Liver (tissue), 7 donors: ENCODE measurements at regions not wholly inside any gene's neighbourhood (a gene's known extent, or its start where the extent isn't known, plus 50 kb on each side); places are given as distances from the start of the nearest gene placed in this dataset.

Experiments used
- DNase-seq: peaks from one replicate; pipeline ENCODE4 v3.0.0-alpha.2; 2017; ENCODE audit warnings: low spot score
- H3K27ac ChIP-seq, 2 donors: one replicate each; pipeline ENCODE4 v1.7.0; 2013; ENCODE audit warnings: inconsistent platforms in 2 of 2, low read length in 2 of 2, control low read depth in 1 of 2, low read depth in 1 of 2, mild to moderate bottlenecking in 1 of 2
- H3K27me3 ChIP-seq, 4 donors: one replicate each; pipeline versions ENCODE4 v1.6.1 to v1.7.0; 2013; ENCODE audit warnings: low read length in 3 of 4, inconsistent platforms in 1 of 4, mild to moderate bottlenecking in 1 of 4, moderate library complexity in 1 of 4; ENCODE audit not compliant: control insufficient read depth in 4 of 4, insufficient read depth in 4 of 4
- H3K36me3 ChIP-seq, 4 donors: one replicate each; pipeline versions ENCODE4 v1.6.1 to v1.7.0; 2013; ENCODE audit warnings: low read length in 3 of 4, mild to moderate bottlenecking in 3 of 4, low read depth in 1 of 4, moderate library complexity in 1 of 4; ENCODE audit not compliant: control insufficient read depth in 4 of 4, insufficient read depth in 3 of 4
- H3K4me1 ChIP-seq, 4 donors: one replicate each; pipeline versions ENCODE4 v1.6.1 to v1.7.0; 2013; ENCODE audit warnings: low read length in 3 of 4, mild to moderate bottlenecking in 3 of 4, moderate library complexity in 1 of 4; ENCODE audit not compliant: control insufficient read depth in 4 of 4, insufficient read depth in 4 of 4
- H3K4me3 ChIP-seq, 3 donors: one replicate each; pipeline versions ENCODE4 v1.6.1 to v1.7.0; 2013; ENCODE audit warnings: low read length in 3 of 3, control low read depth in 1 of 3, low read depth in 1 of 3, mild to moderate bottlenecking in 1 of 3
- H3K9ac ChIP-seq, 2 donors: one replicate each; pipeline ENCODE4 v1.7.0; 2013; ENCODE audit warnings: low read length in 2 of 2, mild to moderate bottlenecking in 2 of 2, moderate library complexity in 2 of 2, control low read depth in 1 of 2, low read depth in 1 of 2
- H3K9me3 ChIP-seq, 4 donors: one replicate each; pipeline versions ENCODE4 v1.6.1 to v1.7.0; 2013; ENCODE audit warnings: low read length in 3 of 4; ENCODE audit not compliant: control insufficient read depth in 4 of 4
- ATF3 ChIP-seq: IDR thresholded peaks from 2 replicates; pipeline ENCODE4 v1.6.1; 2016; ENCODE audit warnings: antibody characterized with exemption
- EGR1 ChIP-seq, 2 donors: IDR thresholded peaks; 2 replicates each; pipeline ENCODE4 v1.6.1; 2016 to 2018; ENCODE audit warnings: antibody characterized with exemption in 2 of 2, low read depth in 2 of 2
- FOXA1 ChIP-seq: IDR thresholded peaks from 2 replicates; pipeline ENCODE4 v1.6.1; 2016; ENCODE audit warnings: antibody characterized with exemption
- FOXA2 ChIP-seq: IDR thresholded peaks from 2 replicates; pipeline ENCODE4 v1.6.1; 2016; ENCODE audit warnings: antibody characterized with exemption
- GABPA ChIP-seq, 2 donors: IDR thresholded peaks in 1 of 2; conservative IDR thresholded peaks in 1 of 2; 2 replicates each; pipeline ENCODE4 v1.6.1; 2016; ENCODE audit warnings: antibody characterized with exemption in 2 of 2, mild to moderate bottlenecking in 1 of 2, moderate library complexity in 1 of 2
- HNF4A ChIP-seq, 2 donors: conservative IDR thresholded peaks; 2 replicates each; pipeline ENCODE4 v1.6.1; 2016; ENCODE audit warnings: antibody characterized with exemption in 2 of 2, mild to moderate bottlenecking in 2 of 2
- HNF4G ChIP-seq: IDR thresholded peaks from 2 replicates; pipeline ENCODE4 v1.6.1; 2016; ENCODE audit warnings: antibody characterized with exemption
- JUND ChIP-seq, 2 donors: IDR thresholded peaks; 2 replicates each; pipeline ENCODE4 v1.6.1; 2016; ENCODE audit warnings: antibody characterized with exemption in 2 of 2
- NR2F2 ChIP-seq: IDR thresholded peaks from 2 replicates; pipeline ENCODE4 v1.6.1; 2016; ENCODE audit warnings: antibody characterized with exemption
- RAD21 ChIP-seq, 2 donors: IDR thresholded peaks; 2 replicates each; pipeline ENCODE4 v1.6.1; 2016; ENCODE audit warnings: antibody characterized with exemption in 2 of 2, mild to moderate bottlenecking in 2 of 2
- REST ChIP-seq: IDR thresholded peaks from 2 replicates; pipeline ENCODE4 v1.6.1; 2016; ENCODE audit warnings: antibody characterized with exemption, mild to moderate bottlenecking
- RXRA ChIP-seq, 2 donors: IDR thresholded peaks; 2 replicates each; pipeline ENCODE4 v1.6.1; 2017 to 2018; ENCODE audit warnings: antibody characterized with exemption in 2 of 2, mild to moderate bottlenecking in 1 of 2
- SP1 ChIP-seq: IDR thresholded peaks from 2 replicates; pipeline ENCODE4 v1.6.1; 2018; ENCODE audit warnings: antibody characterized with exemption, mild to moderate bottlenecking
- TAF1 ChIP-seq: conservative IDR thresholded peaks from 2 replicates; pipeline ENCODE4 v1.6.1; 2016; ENCODE audit warnings: antibody characterized with exemption, mild to moderate bottlenecking
- YY1 ChIP-seq: IDR thresholded peaks from 2 replicates; pipeline ENCODE4 v1.6.1; 2016; ENCODE audit warnings: antibody characterized with exemption, mild to moderate bottlenecking
- TF ChIP-seq, protein P1 (sequence below): IDR thresholded peaks from 2 replicates; pipeline ENCODE4 v1.6.1; 2016; ENCODE audit warnings: antibody characterized with exemption
- TF ChIP-seq, protein P2 (sequence below): IDR thresholded peaks from 2 replicates; pipeline ENCODE4 v1.6.1; 2016; ENCODE audit warnings: antibody characterized with exemption
- TF ChIP-seq, protein P3 (sequence below): fragments of 150-350 bp; IDR thresholded peaks from 2 replicates; pipeline ENCODE4 v1.5.1; 2017; ENCODE audit warnings: improper control_type of control experiment, low read depth, low read length; ENCODE audit not compliant: missing input control
- donor health status: healthy.
- donor health status: healthy.
- donor health status: healthy.
- donor health status: healthy.

- Histone ChIP-seq H3K36me3 (no peaks in the 10 kb centered on the region), H3K4me3 (no peak overlapping the region), H3K9me3 (no peaks in the 10 kb centered on the region), H3K9ac (no peak overlapping the region), H3K27me3 (no peaks in the 10 kb centered on the region), H3K27ac (no peak overlapping the region), H3K4me1 (peaks cover 1 to 14% (median 11%) of the 10 kb centered on the region in 4 donors)
- DNase-seq, result no peak
- TF ChIP-seq HNF4A (conservative IDR thresholded peaks at IDR 0.05) (no peak), SP1 (no peak), ATF3 (no peak), YY1 (no peak), NR2F2 (no peak), GABPA (IDR thresholded peaks at IDR 0.05 in 1 of 2, conservative IDR thresholded peaks at IDR 0.05 in 1 of 2) (no peak), JUND (IDR thresholded peaks at IDR 0.05) (no peak), RXRA (IDR thresholded peaks at IDR 0.05) (no peak), FOXA2 (no peak), HNF4G (no peak), TAF1 (no peak), EGR1 (IDR thresholded peaks at IDR 0.05; ENCODE audit: low read depth in 2 of 2) (no peak), RAD21 (IDR thresholded peaks at IDR 0.05) (no peak), FOXA1 (no peak), REST (no peak)
- TF ChIP-seq, protein P1, sequence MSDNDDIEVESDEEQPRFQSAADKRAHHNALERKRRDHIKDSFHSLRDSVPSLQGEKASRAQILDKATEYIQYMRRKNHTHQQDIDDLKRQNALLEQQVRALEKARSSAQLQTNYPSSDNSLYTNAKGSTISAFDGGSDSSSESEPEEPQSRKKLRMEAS, result no peak
- TF ChIP-seq, protein P2, sequence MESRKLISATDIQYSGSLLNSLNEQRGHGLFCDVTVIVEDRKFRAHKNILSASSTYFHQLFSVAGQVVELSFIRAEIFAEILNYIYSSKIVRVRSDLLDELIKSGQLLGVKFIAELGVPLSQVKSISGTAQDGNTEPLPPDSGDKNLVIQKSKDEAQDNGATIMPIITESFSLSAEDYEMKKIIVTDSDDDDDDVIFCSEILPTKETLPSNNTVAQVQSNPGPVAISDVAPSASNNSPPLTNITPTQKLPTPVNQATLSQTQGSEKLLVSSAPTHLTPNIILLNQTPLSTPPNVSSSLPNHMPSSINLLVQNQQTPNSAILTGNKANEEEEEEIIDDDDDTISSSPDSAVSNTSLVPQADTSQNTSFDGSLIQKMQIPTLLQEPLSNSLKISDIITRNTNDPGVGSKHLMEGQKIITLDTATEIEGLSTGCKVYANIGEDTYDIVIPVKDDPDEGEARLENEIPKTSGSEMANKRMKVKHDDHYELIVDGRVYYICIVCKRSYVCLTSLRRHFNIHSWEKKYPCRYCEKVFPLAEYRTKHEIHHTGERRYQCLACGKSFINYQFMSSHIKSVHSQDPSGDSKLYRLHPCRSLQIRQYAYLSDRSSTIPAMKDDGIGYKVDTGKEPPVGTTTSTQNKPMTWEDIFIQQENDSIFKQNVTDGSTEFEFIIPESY, result no peak
- TF ChIP-seq, protein P3, sequence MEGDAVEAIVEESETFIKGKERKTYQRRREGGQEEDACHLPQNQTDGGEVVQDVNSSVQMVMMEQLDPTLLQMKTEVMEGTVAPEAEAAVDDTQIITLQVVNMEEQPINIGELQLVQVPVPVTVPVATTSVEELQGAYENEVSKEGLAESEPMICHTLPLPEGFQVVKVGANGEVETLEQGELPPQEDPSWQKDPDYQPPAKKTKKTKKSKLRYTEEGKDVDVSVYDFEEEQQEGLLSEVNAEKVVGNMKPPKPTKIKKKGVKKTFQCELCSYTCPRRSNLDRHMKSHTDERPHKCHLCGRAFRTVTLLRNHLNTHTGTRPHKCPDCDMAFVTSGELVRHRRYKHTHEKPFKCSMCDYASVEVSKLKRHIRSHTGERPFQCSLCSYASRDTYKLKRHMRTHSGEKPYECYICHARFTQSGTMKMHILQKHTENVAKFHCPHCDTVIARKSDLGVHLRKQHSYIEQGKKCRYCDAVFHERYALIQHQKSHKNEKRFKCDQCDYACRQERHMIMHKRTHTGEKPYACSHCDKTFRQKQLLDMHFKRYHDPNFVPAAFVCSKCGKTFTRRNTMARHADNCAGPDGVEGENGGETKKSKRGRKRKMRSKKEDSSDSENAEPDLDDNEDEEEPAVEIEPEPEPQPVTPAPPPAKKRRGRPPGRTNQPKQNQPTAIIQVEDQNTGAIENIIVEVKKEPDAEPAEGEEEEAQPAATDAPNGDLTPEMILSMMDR, result no peak
These were observed 65.4 kb upstream of the ARHGAP32 start for GRCh38 chr11:129257512-129257911.
